HG03558 (cell line): ENCODE measurements at regions not wholly inside any gene's neighbourhood (a gene's known extent, or its start where the extent isn't known, plus 50 kb on each side); places are given as distances from the start of the nearest gene placed in this dataset.

ENCODE experiments used
- ATAC-seq: cut with Tn5 transposase; IDR thresholded peaks from one replicate; pipeline ENCODE4 v1.9.1; 2021; ENCODE audit warnings: moderate number of reproducible peaks; ENCODE audit not compliant: unreplicated experiment; ENCODE audit errors: extremely low read depth

GRCh38 chr3:19093084-19093483 is 55.2 kb upstream of the KCNH8 start:
- ATAC-seq: no peak

- no peak for ATAC-seq
Measured at GRCh38 chr3:19077388-19077787, 70.9 kb upstream of the KCNH8 start.

GRCh38 chr3:19075037-19075436 is 73.3 kb upstream of the KCNH8 start:
- ATAC-seq: no peak

GRCh38 chr3:19074257-19074900 is 73.9 kb upstream of the KCNH8 start:
- ATAC-seq: no peak

- no peak for ATAC-seq
Measured at GRCh38 chr3:19073341-19074105, 74.8 kb upstream of the KCNH8 start.

GRCh38 chr3:19070325-19070724 is 78.0 kb upstream of the KCNH8 start:
- ATAC-seq: no peak

- no peak for ATAC-seq
Measured at GRCh38 chr3:19065027-19065426, 83.3 kb upstream of the KCNH8 start.

GRCh38 chr3:19063936-19064335 is 84.4 kb upstream of the KCNH8 start:
- ATAC-seq: no peak

- no peak for ATAC-seq
Measured at GRCh38 chr3:19060404-19060803, 87.9 kb upstream of the KCNH8 start.

GRCh38 chr3:19052874-19053273 is 95.4 kb upstream of the KCNH8 start:
- ATAC-seq: no peak

GRCh38 chr3:19046440-19046839 is 101.9 kb upstream of the KCNH8 start:
- ATAC-seq: no peak

- no peak for ATAC-seq
Measured at GRCh38 chr3:19030522-19030839, 117.8 kb upstream of the KCNH8 start.

- no peak for ATAC-seq
Measured at GRCh38 chr3:19029837-19030521, 118.3 kb upstream of the KCNH8 start.

- no peak for ATAC-seq
Measured at GRCh38 chr3:19025441-19025840, 122.9 kb upstream of the KCNH8 start.

- no peak for ATAC-seq
Measured at GRCh38 chr3:19022546-19022945, 125.8 kb upstream of the KCNH8 start.

GRCh38 chr3:19016851-19017250 is 131.5 kb upstream of the KCNH8 start:
- no peak for ATAC-seq

- no peak for ATAC-seq
Measured at GRCh38 chr3:19013879-19014278, 134.4 kb upstream of the KCNH8 start.

GRCh38 chr3:19012846-19013245 is 135.5 kb upstream of the KCNH8 start:
- no peak for ATAC-seq

- ATAC-seq: no peak
Measured at GRCh38 chr3:19002606-19003005, 145.7 kb upstream of the KCNH8 start.

GRCh38 chr3:18998069-18998468 is 150.2 kb upstream of the KCNH8 start:
- ATAC-seq: no peak

GRCh38 chr3:18992709-18993108 is 155.6 kb upstream of the KCNH8 start:
- ATAC-seq: no peak
